Activated CD8-positive, alpha-beta memory T cell treated with anti-CD3 and anti-CD28 coated beads, Interleukin-2, amount 10 ng/mL, durations not matched to agents 7 days and 5 days (primary cell): ENCODE measurements at regions not wholly inside any gene's neighbourhood (a gene's known extent, or its start where the extent isn't known, plus 50 kb on each side); places are given as distances from the start of the nearest gene placed in this dataset.
"Not testable (repeated sequence)": the region's sequence is repeated elsewhere in the genome, so short reads cannot be mapped to it uniquely, and the experiment has no call there.

ENCODE experiments used
- ATAC-seq: fragments of 150-1000 bp; cut with Tn5 transposase; one replicate; pipeline ENCODE4 v1.10.0; 2021; ENCODE audit warnings: moderate library complexity
- CTCF ChIA-PET: fragments of 350-600 bp; sonication (Branson Sonifier 250); formaldehyde crosslinking; loops from one replicate; lab custom pipeline; 2021; ENCODE audit warnings: antibody characterized with exemption; lab: Charles Lee
- DNase-seq: peaks from one replicate; pipeline ENCODE4 v3.0.0-alpha.2; 2020
- H3K27ac Mint-ChIP-seq: one replicate; pipeline ENCODE4 v1.8.0; 2021; ENCODE audit warnings: mild to moderate bottlenecking, mixed read lengths
- H3K27me3 Mint-ChIP-seq: one replicate; pipeline ENCODE4 v1.8.0; 2021; ENCODE audit warnings: mixed read lengths
- H3K36me3 Mint-ChIP-seq: one replicate; pipeline ENCODE4 v1.8.0; 2021; ENCODE audit warnings: mild to moderate bottlenecking, mixed read lengths
- H3K4me1 Mint-ChIP-seq: one replicate; pipeline ENCODE4 v1.8.0; 2021; ENCODE audit warnings: mixed read lengths
- H3K4me3 Mint-ChIP-seq: one replicate; pipeline ENCODE4 v1.8.0; 2021; ENCODE audit warnings: mild to moderate bottlenecking, moderate library complexity, mixed read lengths
- H3K9me3 Mint-ChIP-seq: one replicate; pipeline ENCODE4 v1.8.0; 2022; ENCODE audit warnings: low read depth, mixed read lengths

DNA sequence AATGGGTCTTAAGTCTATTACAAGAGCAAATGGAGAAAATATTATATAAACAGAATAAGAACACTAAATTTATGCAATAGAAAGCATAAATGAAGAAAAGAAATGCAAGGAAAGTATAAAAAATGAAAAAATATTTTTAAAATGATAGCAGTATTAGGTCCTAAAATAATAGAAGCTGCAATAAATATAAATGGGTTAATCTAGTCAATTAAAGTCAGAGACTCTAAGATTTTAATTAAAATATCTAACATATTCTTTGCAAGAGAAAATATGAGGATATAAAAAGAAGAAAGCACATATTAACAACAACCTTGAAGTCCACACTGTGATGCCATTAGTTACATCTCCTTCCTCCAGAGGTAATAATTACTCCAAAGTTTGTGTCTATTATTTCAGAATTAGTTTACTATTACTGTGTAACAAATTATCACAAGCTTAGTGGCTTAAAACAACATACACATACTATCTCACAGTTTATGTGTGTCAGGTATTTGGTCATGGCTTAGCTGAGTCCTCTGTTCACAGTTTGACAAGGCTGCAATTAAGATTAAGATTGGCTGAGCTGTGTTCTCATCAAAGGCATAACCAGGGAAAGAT lies 174.9 kb downstream of the NAA11 start:
- Mint-ChIP-seq H3K27me3 (no peaks in the 10 kb centered on the region), H3K9me3 (peaks cover 2% of the 10 kb centered on the region), H3K27ac (no peak overlapping the region), H3K4me1 (no peaks in the 10 kb centered on the region), H3K4me3 (no peak overlapping the region), H3K36me3 (no peaks in the 10 kb centered on the region)
- ATAC-seq (no peak), DNase-seq (no peak)
- CTCF ChIA-PET: no interaction called here

DNA sequence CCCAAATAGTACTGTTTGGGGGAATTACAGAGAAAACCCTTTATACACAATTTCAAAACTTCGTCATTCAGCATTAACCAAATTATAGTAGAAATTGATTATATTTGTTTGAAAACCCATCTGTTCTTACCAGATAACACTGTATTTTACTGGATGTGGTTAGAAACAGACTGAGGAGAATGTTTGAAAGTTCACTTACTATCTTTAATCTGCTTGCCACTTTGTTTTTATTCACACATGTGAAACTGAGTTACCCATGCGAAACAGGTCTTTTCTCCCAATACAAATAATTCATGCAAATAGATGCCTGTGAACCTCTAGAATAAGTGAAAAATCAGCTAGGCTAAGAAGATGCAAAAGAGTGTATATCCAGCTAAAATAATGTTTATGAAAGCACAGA lies 177.5 kb downstream of the NAA11 start:
- Mint-ChIP-seq H3K9me3 (no peaks in the 10 kb centered on the region), H3K4me1 (no peaks in the 10 kb centered on the region), H3K4me3 (no peak overlapping the region), H3K27ac (no peak overlapping the region), H3K36me3 (no peaks in the 10 kb centered on the region), H3K27me3 (no peaks in the 10 kb centered on the region)
- CTCF ChIA-PET: no interaction called here
- no peak for ATAC-seq
- no peak for DNase-seq

DNA sequence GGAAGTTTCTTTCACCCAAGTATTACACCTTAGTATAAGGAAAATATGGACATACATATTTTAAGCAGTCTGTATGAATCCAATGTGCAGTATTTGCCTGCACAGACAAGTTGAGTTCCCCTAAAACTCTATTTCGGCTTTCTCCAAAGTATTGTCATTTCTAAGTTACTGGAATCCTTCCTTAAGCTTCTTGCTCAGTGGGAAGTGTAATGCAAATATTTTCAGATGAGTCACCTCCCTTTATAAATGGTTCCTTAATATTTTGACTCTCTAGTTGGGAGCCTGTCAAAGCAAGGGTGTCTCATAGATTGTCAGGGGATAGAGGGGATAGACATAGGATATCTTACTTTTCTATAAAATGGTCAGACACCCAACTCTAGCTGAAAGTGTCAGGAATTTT lies 178.6 kb downstream of the NAA11 start:
- Mint-ChIP-seq H3K4me3 (no peak overlapping the region), H3K27me3 (no peaks in the 10 kb centered on the region), H3K27ac (no peak overlapping the region), H3K4me1 (no peaks in the 10 kb centered on the region), H3K36me3 (no peaks in the 10 kb centered on the region), H3K9me3 (no peaks in the 10 kb centered on the region)
- no peak for DNase-seq
- CTCF ChIA-PET: no interaction called here
- no peak for ATAC-seq

DNA sequence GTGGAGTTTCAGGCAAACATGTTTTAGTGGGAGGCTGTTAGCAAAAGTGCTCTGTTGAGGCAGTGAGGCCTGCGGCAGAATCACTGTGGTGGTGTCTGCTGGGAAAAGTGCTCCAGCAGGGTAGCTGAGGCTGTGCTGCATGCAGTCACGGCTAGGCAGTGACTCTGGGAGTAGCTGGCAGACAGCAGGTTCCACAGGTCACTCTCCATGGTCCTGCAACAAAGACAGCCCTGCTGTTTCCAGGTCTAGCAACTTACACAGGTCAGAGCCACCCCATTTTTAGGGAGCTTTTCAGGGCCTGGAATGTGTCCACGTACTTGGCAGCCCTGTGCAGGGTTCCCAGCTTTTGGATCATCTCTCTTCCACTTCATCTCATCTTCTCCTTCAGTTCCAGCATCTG lies 184.3 kb downstream of the NAA11 start:
- ATAC-seq (no peak), DNase-seq (no peak)
- Mint-ChIP-seq H3K36me3 (no peaks in the 10 kb centered on the region), H3K4me1 (no peaks in the 10 kb centered on the region), H3K27ac (no peak overlapping the region), H3K4me3 (no peak overlapping the region), H3K9me3 (peaks cover 2% of the 10 kb centered on the region), H3K27me3 (no peaks in the 10 kb centered on the region)
- CTCF ChIA-PET: no interaction called here

DNA sequence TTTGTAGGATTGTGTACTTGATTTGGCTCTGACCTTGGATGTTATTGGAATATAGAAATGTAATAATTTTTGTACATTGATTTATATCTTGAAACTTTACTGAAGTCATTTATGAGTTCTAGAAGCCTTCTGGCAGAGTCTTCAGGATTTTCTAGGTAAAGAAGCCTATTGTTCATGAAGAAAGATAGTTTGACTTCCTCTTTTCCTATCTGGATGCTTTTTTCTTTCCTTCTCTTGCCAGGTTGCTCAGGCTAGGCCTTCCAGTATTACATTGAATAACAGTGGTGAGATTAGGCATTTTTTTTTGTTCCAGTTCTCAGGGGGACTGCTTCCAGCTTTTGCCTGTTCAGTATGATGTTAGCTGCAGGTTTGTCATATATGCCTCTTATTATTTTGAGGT lies 191.1 kb downstream of the NAA11 start:
- no peak for ATAC-seq
- no peak overlapping the region for H3K4me3 Mint-ChIP-seq
- H3K27ac Mint-ChIP-seq: no peak overlapping the region
- H3K4me1 Mint-ChIP-seq: no peaks in the 10 kb centered on the region
- peaks cover 2% of the 10 kb centered on the region for H3K9me3 Mint-ChIP-seq
- no peaks in the 10 kb centered on the region for H3K36me3 Mint-ChIP-seq
- CTCF ChIA-PET: no interaction called here
- no peaks in the 10 kb centered on the region for H3K27me3 Mint-ChIP-seq
- no peak for DNase-seq

DNA sequence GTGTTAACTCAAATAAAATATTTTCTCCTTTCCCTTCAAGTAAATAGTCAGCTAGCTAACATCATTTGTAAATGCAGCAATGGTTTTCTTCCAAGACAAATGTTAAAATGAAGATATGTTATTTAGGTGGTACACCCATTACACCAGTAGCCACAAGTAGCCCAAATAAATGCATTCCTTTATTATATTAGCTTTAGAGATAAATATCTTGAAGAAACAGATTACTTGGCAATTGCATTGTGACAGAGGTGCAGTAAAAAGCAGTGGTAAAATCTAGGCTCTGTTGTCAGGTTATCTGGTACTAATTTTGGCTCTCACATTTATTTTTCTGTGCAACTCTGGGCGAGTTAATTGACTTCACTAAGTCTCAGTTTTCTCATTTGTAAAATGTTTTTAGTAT lies 193.0 kb downstream of the NAA11 start:
- Mint-ChIP-seq H3K27me3 (no peaks in the 10 kb centered on the region), H3K4me3 (no peak overlapping the region), H3K9me3 (peaks cover 1% of the 10 kb centered on the region), H3K27ac (no peak overlapping the region), H3K36me3 (no peaks in the 10 kb centered on the region), H3K4me1 (no peaks in the 10 kb centered on the region)
- CTCF ChIA-PET: no interaction called here
- DNase-seq (no peak), ATAC-seq (no peak)

DNA sequence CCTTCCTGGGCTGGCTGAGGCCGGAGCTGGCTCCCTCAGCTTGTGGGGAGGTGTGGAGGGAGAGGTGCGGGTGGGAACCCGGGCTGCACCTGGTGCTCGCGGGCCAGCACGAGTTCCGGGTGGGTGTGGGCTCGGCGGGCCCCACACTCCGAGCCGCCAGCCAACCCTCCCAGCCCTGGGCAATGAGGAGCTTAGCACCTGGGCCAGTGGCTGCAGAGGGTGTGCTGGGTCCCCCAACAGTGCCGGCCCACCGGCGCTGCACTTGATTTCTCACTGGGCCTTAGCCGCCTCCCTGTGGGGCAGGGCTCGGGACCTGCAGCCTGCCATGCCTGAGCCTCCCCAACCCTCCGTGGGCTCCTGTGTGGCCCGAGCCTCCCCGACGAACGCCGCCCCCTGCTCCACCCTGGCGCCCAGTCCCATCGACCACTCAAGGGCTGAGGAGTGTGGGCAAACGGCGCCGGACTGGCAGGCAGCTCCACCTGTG lies 182.7 kb upstream of the PAQR3 start:
- Mint-ChIP-seq H3K4me1 (no peaks in the 10 kb centered on the region), H3K36me3 (no peaks in the 10 kb centered on the region), H3K27me3 (no peaks in the 10 kb centered on the region), H3K9me3 (peaks cover 23% of the 10 kb centered on the region), H3K27ac (no peak overlapping the region), H3K4me3 (no peak overlapping the region)
- ATAC-seq (no peak), DNase-seq (no peak)
- CTCF ChIA-PET: no interaction called here

DNA sequence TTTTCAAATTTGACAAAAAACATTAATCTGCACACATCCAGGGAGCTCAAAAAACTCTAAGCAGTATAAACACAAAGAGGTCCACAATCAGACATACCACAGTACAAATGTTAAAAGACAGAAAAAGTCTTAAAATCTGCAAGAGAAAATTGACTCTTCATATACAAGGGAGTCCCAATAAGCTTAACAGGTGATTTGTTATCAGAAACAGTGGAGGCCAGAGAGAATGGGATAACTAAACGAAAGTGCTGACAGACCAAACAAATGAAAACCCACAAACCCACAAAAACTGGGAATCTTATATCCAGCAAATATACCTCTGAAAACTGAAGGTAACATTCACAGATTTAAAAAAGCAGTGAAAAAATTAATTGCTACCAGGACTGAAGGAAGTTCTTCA lies 182.0 kb upstream of the PAQR3 start:
- CTCF ChIA-PET: no interaction called here
- no peak overlapping the region for H3K27ac Mint-ChIP-seq
- no peak overlapping the region for H3K4me3 Mint-ChIP-seq
- no peaks in the 10 kb centered on the region for H3K27me3 Mint-ChIP-seq
- DNase-seq (no peak), ATAC-seq (no peak)
- H3K4me1 Mint-ChIP-seq: no peaks in the 10 kb centered on the region
- no peaks in the 10 kb centered on the region for H3K36me3 Mint-ChIP-seq
- H3K9me3 Mint-ChIP-seq: peaks cover 23% of the 10 kb centered on the region

DNA sequence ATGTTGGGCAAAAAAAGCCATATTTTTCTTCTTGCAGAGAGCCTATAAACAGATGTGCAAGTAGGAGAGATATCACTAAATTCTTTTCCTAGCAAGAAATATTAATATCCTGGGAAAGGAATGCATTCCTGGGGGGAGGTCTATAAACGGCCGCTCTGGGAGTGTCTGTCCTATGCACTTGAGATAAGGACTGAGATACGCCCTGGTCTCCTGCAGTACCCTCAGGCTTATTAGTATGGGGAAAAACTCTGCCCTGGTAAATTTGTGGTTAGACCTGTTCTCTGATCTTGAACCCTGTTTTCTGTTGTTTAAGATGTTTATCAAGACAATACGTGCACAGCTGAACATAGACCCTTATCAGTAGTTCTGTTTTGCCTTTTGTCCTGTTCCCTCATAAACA lies 177.8 kb upstream of the PAQR3 start:
- peaks cover 21% of the 10 kb centered on the region for H3K9me3 Mint-ChIP-seq
- H3K4me1 Mint-ChIP-seq, DNase-seq, H3K36me3 Mint-ChIP-seq, H3K4me3 Mint-ChIP-seq, ATAC-seq, CTCF ChIA-PET, H3K27ac Mint-ChIP-seq, H3K27me3 Mint-ChIP-seq: not testable (repeated sequence)

DNA sequence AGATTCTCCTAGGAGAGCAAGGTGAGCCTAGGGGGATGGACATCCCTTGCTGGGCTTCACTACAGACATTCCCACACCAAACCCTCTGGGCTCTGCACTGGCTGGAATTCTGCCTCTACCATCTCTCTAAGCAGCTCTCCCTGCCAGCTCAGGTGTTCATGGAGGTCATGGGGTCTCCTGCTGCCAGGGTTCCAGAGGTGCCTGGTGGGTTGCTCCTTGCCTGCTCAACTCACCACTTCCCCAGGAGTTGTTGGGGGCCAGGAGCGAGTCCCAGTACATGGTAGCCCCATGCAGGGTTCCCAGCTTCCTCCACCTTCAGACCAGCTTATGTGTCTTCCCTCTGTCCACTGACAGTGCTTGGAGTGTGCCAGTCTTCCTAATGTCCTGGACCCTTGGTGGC lies 167.8 kb upstream of the PAQR3 start:
- no peak for ATAC-seq
- DNase-seq: no peak
- Mint-ChIP-seq H3K9me3 (no peaks in the 10 kb centered on the region), H3K27ac (no peak overlapping the region), H3K4me3 (no peak overlapping the region), H3K27me3 (no peaks in the 10 kb centered on the region), H3K4me1 (no peaks in the 10 kb centered on the region), H3K36me3 (no peaks in the 10 kb centered on the region)
- CTCF ChIA-PET: no interaction called here

DNA sequence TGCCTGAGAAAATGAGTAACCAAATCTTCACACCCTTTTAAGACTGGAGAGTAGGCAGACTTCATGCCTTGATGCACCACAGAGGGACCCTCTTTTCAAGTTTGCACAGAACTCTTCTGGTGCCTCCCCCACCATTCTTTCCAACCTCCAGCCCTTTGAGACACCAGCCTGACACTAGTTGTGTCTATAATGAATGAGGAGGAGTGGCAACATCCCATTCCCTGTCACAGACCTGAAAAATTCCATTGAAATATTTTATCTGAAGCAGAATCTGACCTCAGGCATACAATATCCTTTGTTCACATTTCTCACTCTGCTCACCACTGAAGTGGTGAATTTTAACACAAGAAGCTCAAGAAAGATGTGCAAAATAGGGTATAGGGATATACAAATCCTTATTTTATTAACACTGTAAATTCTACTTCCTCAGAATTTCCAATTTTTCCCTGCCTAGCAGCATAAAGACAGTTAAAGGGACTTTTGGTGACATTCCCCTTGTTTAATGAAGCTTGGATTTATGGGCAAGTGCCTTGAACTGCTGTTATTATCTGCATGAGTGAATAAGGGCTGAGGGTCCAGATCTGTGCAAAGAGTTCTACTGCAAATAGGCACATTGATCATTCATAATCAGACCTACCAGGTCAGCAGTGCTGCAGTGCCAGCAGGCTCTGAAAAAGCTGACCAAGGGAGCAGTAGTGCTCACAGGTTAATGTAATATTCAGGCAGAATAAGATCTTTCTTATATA lies 149.9 kb upstream of the PAQR3 start:
- no peaks in the 10 kb centered on the region for H3K9me3 Mint-ChIP-seq
- DNase-seq (no peak), ATAC-seq (no peak)
- CTCF ChIA-PET: no interaction called here
- H3K4me3 Mint-ChIP-seq: no peak overlapping the region
- H3K4me1 Mint-ChIP-seq: no peaks in the 10 kb centered on the region
- H3K36me3 Mint-ChIP-seq: no peaks in the 10 kb centered on the region
- H3K27ac Mint-ChIP-seq: no peak overlapping the region
- no peaks in the 10 kb centered on the region for H3K27me3 Mint-ChIP-seq

DNA sequence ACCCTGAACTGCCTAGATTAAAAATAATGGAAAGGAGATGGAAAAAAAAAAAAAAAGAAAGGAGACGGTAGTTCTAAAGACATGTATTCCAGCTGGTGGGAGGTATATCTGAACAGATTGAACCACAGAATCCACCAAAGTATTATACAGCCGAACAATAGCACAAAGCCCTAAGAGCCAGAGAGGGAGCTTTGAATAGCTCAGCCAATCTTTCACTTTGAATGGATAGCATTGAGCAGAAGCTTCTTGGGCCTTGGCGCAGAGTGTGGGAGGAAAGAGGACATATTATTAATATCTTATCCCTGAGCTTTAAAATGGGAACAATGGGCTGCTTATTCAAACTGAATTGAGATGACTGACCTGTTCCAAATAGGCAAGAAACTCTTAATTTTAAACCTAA lies 147.8 kb upstream of the PAQR3 start:
- no peaks in the 10 kb centered on the region for H3K4me1 Mint-ChIP-seq
- H3K27me3 Mint-ChIP-seq: no peaks in the 10 kb centered on the region
- peaks cover under 1% of the 10 kb centered on the region for H3K9me3 Mint-ChIP-seq
- H3K27ac Mint-ChIP-seq: no peak overlapping the region
- no peak for DNase-seq
- ATAC-seq: no peak
- no peaks in the 10 kb centered on the region for H3K36me3 Mint-ChIP-seq
- no peak overlapping the region for H3K4me3 Mint-ChIP-seq
- CTCF ChIA-PET: no interaction called here

DNA sequence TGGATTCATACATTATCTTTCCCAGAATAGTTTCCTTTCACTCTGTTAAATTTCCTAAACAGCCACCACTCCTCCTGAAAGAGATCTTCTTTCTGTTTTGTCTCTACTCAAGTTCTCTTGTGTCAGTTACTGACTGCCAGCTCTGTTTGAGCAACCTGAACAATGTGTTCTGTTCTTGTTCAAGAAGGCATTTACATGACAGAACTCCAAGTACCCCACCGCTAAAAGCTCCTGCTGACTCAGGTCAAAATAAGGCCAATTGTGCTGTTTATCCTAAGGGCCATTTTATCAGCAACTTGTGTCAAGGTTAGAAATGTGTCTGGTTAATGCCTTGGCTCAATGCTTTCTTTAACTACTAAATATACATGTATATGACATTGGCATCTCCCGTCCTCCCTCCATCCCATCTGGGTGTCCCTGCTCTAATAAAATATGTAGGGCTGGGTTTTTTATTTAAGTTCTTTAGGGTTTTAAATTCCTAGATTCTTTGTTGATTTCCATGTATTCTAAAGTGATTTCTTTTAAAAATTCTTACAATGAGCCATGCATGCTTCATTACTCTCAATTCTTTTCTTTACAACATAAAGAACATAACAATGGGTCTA lies 144.3 kb upstream of the PAQR3 start:
- Mint-ChIP-seq H3K36me3 (no peaks in the 10 kb centered on the region), H3K27ac (no peak overlapping the region), H3K9me3 (peaks cover 3% of the 10 kb centered on the region), H3K4me3 (no peak overlapping the region), H3K27me3 (no peaks in the 10 kb centered on the region), H3K4me1 (no peaks in the 10 kb centered on the region)
- DNase-seq: no peak
- CTCF ChIA-PET: no interaction called here
- ATAC-seq: no peak

DNA sequence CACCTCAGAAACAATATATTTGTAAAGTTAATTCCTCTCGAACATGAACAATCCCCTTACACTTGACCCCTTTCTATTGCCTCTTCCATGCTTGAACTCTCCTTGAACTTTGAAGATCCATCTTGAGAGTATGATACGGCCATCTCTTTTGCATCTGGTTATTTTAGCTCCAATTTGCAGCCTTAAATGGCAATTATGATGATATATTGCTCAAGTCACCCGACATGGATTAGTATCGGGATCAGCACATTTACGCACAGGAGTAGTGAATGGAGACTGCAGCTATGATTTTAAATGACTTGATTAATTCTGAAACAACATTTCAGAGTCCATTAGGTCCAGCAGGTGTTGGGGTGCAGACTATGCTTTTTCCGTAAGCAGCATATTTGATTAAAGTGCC lies 143.8 kb upstream of the PAQR3 start:
- no peak overlapping the region for H3K4me3 Mint-ChIP-seq
- H3K36me3 Mint-ChIP-seq: no peaks in the 10 kb centered on the region
- CTCF ChIA-PET: no interaction called here
- ATAC-seq: no peak
- no peaks in the 10 kb centered on the region for H3K27me3 Mint-ChIP-seq
- no peak for DNase-seq
- H3K4me1 Mint-ChIP-seq: no peaks in the 10 kb centered on the region
- H3K9me3 Mint-ChIP-seq: peaks cover 3% of the 10 kb centered on the region
- no peak overlapping the region for H3K27ac Mint-ChIP-seq
